HG03135 (cell line): ENCODE measurements at regions not wholly inside any gene's neighbourhood (a gene's known extent, or its start where the extent isn't known, plus 50 kb on each side); places are given as distances from the start of the nearest gene placed in this dataset.
"Not testable (repeated sequence)": the region's sequence is repeated elsewhere in the genome, so short reads cannot be mapped to it uniquely, and the experiment has no call there.

ENCODE experiments used
- ATAC-seq: cut with Tn5 transposase; IDR thresholded peaks from one replicate; pipeline ENCODE4 v1.9.1; 2021; ENCODE audit warnings: mild to moderate bottlenecking, moderate library complexity; ENCODE audit not compliant: unreplicated experiment

DNA sequence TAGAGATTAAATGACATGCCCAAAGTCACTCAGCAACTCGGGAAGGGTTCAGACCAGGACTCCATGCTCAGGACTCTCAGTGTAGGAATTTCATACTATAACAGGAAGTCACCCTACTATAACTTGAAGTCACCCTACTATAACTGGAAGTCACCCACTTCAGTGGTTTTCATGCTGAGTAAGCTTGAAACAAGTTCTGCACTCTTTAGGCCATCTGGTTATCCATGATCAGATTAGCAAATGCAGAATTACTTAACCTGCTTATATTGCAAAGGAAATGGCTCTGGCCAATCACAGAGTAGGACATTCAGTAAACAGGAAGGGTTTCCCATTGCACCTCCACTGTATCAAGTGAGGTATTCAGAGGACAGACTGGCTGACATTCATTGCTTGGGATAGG, 1240.4 kb downstream of the GATA3 start:
- peak; percentile 86 for ATAC-seq

DNA sequence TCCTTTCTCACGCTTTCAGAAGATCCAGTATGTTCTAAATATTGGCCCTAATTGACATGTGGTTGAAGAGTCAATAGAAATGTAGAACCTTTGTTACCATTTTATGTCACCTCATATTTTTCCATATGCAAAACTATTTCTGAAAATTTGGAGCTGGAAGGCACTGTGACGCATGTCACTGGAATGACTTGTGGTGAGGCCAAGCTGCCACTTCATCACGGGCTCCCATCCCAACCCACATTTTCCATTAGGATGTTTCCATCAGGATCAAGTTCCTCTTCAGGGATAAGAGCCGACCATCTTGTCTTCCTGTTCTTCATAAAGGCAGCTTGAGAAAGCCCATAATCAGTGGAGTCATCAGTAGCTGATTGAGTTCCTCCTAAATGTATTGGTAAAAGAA, 1241.7 kb downstream of the GATA3 start:
- ATAC-seq, result no peak

DNA sequence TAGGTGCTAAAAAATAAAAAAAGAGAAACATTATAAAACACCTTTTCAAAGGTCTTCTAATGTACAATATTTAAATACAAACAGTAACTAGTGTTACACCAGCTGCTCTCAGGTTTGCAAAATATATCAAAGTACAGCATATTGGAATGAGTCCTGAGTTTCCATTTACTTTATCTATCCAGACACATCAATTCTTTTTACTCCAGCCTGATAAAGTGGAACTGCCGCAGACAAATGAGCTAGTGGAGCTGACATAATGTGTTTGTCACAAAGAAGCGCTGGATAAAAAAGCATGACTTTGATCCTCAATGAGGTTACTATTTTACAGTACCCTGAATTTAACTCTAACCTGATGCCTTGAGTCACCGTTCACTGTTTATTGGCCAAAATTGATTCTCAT, 1243.1 kb downstream of the GATA3 start:
- ATAC-seq, result no peak

DNA sequence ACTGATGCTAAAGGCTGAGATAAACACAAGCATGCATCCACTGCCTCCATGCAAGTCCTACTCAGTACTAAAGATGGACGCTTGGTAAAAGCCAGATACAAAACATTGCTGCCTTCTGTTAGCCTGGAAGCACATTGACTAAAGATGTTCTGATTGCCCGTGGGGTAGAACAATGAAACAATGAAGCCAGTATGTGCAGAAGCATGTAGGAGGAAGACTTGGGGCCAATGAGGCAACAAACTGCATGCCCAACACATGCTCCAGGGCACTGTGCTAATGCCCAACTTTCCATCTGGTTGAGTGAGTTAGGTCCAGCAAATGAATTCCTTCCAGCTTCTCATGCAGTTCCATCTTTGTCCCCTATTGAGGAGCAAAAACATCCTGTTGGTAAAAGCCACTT, 1245.5 kb downstream of the GATA3 start:
- ATAC-seq, result no peak

DNA sequence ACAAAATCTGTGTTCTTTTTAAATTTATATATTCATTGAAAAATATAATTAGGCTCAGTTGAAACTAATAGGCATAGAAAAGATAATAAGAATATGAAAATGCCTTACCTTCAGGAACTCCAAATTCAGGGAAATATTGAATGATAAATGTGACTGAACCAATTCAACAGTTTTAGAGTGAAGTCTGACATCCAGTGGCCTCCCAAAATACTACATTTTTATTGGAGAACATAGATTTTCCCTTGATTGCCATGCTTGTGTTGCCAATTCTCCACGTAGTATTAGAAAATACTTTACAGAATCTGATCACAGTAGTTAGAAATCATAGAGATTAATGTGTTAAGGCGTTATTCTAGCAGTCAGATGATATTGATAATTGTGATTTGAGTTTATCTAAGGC, 1246.7 kb downstream of the GATA3 start:
- no peak for ATAC-seq

DNA sequence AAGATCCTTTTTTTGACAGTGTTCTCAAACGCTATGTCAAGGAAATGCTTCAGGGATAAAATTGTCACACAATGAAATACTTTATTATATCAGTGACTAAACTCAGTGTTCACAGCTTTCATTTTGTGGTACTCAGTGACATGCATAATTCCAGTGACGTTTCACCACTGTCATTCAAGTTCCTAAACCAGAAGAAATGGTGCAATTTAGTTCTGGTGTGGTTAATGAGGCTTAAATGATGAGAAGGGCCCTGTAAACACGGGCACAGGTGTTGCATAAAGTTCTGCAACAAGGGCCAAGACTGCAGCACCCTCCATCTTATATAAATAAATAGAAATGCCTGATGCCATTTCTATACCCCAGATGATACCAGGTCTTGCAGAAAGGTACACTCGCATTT, 1247.1 kb downstream of the GATA3 start:
- no peak for ATAC-seq

DNA sequence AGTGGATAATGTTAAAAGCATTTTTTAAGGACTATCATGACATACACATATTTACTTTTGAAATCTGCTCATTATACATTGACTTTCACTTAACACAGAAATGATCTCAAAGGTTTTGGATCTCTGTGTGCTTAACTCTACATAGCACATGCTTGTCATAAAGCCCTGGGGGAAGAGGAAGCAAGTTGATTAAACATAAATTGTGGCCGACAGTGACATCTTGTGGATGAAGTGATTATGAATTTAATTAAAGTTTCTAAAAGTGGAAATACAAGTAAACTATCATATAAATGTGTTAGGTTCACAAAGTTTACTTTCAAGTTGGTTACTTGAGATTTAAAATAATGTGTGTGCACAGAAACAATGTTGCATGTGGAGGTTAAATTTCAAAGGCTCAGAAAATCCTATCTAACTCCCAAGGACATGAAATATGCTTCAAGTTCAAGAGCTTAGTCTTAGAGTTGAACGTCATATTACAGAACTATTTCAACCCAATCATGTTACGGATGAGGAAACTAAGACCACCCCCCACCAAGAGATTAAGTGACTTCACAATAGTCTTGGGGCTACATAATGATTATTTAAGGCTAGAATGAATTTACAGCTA, 1247.8 kb downstream of the GATA3 start:
- no peak for ATAC-seq

DNA sequence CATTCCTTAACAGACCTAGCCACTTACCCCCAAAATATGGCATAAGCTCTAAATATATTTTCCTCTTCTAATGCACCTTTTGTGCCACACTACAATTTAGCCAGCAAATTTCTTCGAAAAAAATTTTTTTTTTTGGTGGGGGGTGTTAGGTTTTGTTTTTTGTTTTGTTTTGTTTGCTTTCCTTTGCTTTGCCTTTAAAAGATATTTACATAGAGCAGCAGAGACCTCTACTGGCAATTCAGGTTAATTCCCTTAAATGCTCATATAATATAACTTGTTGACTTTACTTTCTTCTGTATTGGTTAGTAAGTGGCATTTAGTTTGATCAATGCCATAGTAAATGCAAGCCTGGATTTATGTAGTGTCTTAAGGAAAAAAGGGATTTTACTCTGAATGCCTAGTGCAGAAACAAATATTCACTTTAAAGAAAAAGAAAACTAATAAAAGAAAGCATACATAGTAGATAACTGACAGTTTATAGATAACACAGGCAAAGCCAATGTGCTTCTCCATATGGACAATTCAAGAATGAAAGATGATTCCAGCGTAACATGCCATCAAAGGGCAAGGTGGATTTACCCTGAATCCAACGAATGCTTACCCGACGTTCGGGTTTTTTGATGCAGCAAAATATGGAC, 1250.6 kb downstream of the GATA3 start:
- ATAC-seq, result no peak

DNA sequence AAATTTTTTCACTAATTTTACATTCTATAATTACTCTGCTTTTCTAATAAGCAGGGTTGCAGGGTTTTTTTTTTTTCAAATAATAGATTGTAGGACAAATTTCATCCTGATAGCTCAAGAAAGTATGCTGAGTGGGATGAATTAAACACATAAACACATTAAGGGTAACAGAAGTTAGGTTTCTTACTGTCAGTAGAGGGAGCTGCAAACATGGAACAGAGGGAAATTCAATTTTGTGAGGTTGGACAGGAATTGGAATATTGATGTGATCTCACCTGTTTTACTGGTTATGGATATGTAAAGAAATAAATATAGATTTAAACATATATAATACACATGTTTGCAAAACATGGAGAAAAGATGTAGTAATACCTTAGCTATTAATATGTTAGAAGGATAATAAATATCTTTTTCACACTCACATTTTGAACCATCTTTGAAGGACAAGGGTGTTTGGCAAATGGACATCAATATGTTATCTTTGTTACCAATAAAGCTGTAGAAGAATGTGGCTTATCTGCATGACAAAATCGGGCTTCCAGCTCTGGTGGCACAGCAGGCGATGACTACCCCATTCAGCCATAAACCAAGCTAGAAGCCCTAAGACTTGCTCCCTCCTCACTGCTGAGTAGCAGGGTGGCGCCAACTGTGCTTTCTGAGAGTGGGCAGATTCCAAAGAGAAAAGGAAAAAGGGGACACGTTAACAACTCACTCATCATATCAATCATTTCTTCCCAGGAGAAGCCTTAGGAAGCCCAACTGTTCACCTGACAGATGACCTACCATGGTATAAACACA, 1257.4 kb downstream of the GATA3 start:
- no peak for ATAC-seq

DNA sequence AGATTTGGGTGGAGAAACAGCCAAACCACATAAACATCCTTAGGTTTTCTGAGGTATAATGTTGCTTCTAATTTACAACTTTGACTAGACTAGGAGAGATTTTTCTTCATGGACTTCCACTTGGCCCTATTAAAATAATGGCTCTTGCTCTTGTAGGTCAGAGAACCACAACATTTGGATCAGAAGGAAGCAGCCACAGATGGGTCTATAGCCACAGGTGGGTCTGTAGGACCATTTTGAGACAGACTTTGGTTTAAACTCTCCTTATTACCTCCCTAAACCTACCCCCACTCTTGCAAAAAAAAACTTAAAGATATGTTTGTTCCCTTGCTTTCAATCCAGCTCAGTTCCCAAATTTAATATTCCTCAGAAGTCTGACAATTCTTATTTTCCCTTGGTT, 1260.8 kb downstream of the GATA3 start:
- ATAC-seq, result no peak

DNA sequence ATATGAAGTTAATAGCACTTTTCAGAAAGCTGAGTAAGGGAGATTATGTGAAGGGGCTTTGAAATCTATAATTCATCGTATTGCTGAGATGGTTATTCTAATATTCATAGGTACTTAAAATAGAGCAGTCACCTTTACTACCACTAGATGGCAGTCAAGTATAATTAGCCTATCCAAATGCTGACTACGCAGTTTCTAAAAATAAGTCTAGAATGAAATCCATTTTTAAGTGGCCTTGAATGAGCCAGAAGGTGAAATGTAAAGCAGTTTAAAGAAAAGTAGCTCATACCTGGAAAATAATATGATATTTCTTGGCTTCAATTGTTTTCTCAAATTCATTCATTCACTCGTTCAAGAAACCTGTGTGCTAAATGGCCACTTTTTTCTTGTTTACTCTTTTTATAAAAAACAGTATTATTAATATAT, 1277.1 kb downstream of the GATA3 start:
- peak; percentile 78 for ATAC-seq

DNA sequence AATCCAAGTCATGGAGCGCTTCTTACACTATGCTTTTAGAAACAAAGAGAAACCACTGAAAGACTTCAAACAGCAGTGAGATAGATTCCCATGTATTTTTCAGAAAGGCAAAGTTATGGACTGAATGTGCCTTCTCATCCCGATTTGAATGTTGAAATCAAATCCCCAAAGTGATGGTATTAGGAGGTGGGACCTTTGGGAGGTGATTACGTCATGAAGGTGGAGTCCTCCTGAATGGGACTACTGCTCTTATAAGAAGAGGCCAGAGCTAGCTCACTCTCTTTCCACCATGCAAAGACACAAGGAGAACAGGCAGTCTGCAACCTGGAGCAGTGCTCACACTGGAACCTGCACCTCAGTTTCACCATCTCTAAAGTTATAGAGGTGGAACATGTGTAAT, 1279.8 kb downstream of the GATA3 start:
- no peak for ATAC-seq

DNA sequence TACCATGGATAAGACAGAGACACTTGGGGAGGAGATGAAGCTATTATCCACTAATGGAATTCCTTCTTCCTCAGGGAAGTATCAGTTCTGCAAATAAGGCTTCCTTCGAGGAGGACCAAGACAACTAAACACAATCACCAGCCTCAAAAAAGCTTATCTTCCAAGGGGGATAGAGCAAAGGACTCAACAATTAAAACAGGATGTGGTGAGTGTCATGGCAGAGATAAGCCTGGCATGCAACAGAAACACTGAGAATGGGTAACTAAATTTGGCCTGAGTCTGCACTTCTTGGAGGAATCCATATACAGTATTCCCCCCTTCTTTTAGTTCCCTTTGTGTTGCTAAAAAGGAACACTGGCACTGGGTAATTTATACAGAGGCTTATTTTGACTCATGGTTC, 1285.2 kb downstream of the GATA3 start:
- ATAC-seq, result no peak

DNA sequence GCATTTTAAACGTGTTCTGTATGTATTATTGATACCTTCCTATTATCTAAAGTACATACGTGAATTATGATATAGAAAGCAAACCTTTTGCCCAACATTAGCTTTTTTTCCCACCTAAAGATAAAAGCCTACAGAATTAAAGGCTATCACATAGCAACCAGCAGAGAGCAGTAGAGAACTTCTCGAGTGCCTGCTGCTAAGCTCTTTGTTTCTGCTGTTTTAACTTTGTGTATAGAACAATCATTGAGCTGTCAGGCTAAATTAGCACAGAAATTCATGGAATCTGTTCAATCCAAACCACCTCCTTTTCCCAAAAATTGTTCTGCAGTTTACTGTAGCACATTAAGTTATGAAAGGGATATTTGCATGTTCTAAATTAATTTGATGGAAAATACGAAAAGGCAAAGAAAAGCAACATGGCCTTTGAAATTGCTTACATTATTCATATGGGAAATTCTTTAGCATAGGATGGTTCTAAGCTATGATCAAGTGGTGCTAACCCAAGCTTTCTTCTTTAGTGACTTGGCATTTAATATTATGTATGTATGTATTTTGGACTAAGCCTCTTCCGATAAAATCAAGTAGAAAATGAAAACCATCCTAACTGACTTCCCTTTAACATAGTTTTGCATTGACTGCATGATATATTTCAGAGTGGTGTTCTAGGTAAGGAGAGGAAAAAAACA, 1288.5 kb downstream of the GATA3 start:
- ATAC-seq, result no peak

DNA sequence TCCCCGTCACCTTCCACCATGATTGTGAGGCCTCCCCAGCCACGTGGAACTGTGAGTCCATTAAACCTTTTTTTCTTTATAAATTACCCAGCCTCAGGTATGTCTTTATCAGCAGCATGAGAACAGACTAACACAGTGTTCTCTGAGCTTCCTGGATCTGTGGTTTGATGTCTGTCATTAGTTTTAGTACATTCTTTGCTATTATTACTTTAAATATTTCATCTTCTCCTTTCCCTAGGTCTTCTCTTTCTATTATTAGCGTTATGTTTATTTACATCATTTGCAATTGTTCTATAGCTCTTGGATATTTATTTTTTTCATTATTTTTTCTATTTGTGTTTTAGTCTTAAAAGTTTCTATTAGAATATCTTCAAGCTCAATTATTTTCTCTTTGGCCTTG, 1293.4 kb downstream of the GATA3 start:
- ATAC-seq, result not testable (repeated sequence)

DNA sequence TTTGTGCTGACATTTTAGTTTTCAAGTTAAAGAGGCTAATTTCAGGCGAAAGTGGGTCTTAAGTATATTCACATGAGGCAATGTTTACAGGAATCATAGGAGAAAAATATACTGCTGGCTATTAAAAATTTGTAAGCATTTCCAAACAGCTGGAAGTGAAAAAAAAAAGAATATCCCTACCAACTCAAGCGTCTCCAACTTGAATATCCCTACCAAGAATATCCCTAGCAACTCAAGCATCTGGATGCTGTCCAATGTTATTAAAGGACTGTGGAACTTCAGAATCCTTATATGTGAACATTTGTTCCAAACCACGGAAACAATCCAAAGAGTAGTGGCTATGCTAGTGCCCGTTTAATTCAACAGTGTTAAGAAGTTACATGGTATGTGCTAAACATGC, 1303.0 kb downstream of the GATA3 start:
- ATAC-seq, result no peak

DNA sequence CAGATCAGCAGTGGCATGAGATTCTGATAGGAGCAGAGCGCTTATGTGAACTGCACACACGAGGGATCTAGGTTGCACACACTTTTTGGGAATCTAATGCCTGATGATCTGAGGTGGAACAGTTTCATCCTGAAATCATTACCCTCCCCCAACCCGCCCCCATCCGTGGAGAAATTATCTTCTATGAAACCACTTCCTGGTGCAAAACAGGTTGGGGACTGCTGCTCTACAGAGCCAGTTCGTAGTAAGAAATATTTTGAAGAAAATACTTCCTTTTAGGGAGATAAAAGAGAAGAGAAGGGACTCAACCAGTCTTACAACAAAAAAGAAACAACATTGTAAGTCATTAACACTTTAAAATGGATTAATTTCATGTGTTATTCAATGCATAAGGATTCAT, 1308.2 kb downstream of the GATA3 start:
- no peak for ATAC-seq

DNA sequence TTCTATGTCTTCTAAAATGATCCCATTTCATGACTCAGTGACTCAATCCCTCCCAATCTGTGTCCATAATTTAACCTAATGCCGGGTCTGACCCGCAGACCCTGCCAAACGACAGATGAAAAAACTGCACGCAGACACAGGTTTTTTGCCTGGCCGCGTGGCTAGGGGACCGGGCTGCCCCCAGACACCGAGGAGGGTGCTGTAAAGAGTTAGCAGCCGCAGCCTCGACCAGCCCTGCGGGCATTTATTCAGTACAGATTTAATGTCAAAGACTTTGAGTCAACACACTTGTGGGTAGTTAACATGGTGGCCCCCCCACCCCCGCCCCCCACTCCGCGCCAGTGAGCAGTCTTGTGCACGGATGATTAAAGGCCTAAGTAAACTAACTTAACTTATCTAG, 1324.7 kb downstream of the GATA3 start:
- no peak for ATAC-seq

DNA sequence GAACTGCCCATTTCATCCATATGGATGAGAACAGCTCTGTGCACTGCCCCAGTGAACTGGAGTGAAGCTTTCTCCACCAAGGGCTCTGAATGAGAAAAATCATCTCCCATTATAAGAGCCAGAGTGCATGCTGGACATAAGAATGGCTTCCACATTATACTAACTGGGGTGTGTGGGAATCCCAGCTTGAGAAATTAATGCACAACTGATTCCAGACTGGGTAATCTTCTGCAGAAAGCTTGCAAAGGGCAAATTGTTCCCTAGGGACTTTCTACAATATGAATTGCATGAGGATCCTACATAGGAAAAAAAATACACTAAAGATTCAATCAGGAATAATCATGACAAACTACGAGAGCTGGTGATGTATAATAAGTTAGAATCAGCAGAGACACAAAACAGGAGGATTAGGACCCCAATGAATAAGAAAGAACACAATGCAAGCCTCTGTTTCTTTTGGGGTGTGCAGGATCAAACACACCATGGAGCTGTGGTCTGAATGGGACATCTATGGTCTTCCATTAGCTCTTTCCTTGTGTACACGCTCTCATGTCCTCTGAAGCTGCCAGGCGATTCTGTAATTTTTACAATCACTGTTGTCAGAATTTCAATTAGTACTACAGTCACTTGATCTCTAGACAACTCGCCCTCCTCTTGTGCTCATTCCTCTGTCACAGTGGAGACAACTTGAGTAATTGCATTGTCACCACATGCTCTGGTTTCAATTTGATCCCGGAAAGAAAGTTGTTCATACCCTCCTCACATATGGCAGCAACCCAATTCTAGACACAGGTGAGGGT, 1327.4 kb downstream of the GATA3 start:
- ATAC-seq, result no peak

DNA sequence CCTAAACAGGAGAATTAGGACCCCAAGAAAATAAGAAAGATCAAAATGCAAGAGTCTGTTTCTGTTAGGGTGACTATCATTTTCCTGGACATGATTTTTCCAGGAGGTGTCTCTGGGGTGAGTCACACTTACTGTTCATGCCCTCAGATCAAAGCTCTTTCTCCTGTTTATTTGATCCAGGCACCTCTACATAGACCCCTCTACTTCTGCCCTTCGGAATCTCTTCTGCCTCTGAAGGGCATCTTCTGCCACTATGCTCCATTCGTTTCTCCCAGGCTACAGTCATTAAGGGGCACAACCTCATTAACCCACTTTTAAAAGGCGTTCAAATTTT, 1328.0 kb downstream of the GATA3 start:
- no peak for ATAC-seq

DNA sequence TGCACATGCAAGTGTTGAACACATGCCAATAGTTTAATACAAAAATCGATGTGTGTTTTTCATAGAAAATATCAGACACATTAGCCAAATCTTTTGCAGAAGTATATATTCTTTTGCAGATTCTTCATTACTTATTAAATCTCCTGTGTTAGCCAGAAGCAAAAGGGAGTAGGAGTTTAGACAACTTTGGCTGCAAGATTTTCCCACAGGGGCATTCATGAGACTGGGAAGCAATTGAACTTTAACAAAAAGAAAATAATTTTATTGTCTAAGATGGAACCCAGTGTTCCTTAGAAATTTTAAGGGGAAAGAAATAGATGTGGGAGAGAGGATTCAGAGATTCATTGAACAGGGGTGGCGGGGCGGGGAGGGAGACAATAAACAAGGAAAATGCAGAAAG, 1336.0 kb downstream of the GATA3 start:
- ATAC-seq, result no peak
